Caco-2 (cell line): ENCODE measurements at regions not wholly inside any gene's neighbourhood (a gene's known extent, or its start where the extent isn't known, plus 50 kb on each side); places are given as distances from the start of the nearest gene placed in this dataset.

Experiments
- BruUV-seq: library from RNA; stranded (reverse); fragments of 400-500 nt; replicated peaks from 2 replicates; lab custom pipeline; 2021; lab: Mats Ljungman, UMichigan
- CTCF ChIA-PET: fragments of 300-600 bp; sonication (Branson Sonifier 250); formaldehyde crosslinking; loops from one replicate; lab custom pipeline; 2022; ENCODE audit warnings: antibody characterized with exemption; lab: Charles Lee
- POLR2A ChIA-PET: fragments of 300-600 bp; sonication (Branson Sonifier 250); formaldehyde crosslinking; loops from one replicate; lab custom pipeline; 2022; ENCODE audit warnings: antibody characterized with exemption; lab: Charles Lee
- DNase-seq, 2 experiments: peaks; one replicate each; pipeline versions ENCODE4 v3.0.0 to v3.0.0-alpha.2; 2020 to 2022
- H3K27me3 ChIP-seq: replicated peaks from 2 replicates; pipeline ENCODE4 v1.6.0; 2011; ENCODE audit warnings: low read length; ENCODE audit not compliant: control insufficient read depth, insufficient read depth
- H3K36me3 ChIP-seq: 2 replicates; pipeline ENCODE4 v1.5.1; 2011; ENCODE audit warnings: low read length; ENCODE audit not compliant: control insufficient read depth, insufficient read depth
- H3K4me1 ChIP-seq: fragments of 250-450 bp; sonication (Bioruptor Pico); 2 replicates; pipeline ENCODE4 v1.5.1; 2020; ENCODE audit warnings: mild to moderate bottlenecking
- H3K4me3 ChIP-seq: 2 replicates; pipeline ENCODE4 v1.5.1; 2011; ENCODE audit warnings: low read depth, mild to moderate bottlenecking, control low read depth, low read length
- H3K9me3 ChIP-seq: fragments of 250-450 bp; sonication (Bioruptor Pico); 2 replicates; pipeline ENCODE4 v1.5.1; 2020; ENCODE audit warnings: mild to moderate bottlenecking, moderate library complexity
- H3K27ac Mint-ChIP-seq: one replicate; pipeline ENCODE4 v1.8.0; 2022; ENCODE audit warnings: mixed read lengths; ENCODE audit not compliant: unreplicated experiment
- H3K27me3 Mint-ChIP-seq: one replicate; pipeline ENCODE4 v1.8.0; 2022; ENCODE audit warnings: mixed read lengths; ENCODE audit not compliant: insufficient read depth, unreplicated experiment
- H3K36me3 Mint-ChIP-seq: one replicate; pipeline ENCODE4 v1.8.0; 2022; ENCODE audit warnings: mild to moderate bottlenecking, mixed read lengths; ENCODE audit not compliant: insufficient read depth, unreplicated experiment
- H3K4me1 Mint-ChIP-seq: one replicate; pipeline ENCODE4 v1.8.0; 2022; ENCODE audit warnings: low read depth, mixed read lengths; ENCODE audit not compliant: unreplicated experiment
- H3K4me3 Mint-ChIP-seq: one replicate; pipeline ENCODE4 v1.8.0; 2022; ENCODE audit warnings: mild to moderate bottlenecking, moderate library complexity, mixed read lengths; ENCODE audit not compliant: unreplicated experiment
- H3K9me3 Mint-ChIP-seq: one replicate; pipeline ENCODE4 v1.8.0; 2022; ENCODE audit warnings: mixed read lengths; ENCODE audit not compliant: unreplicated experiment
- intact Hi-C: fragments of 100-400 bp; cut with micrococcal nuclease; formaldehyde crosslinking; loops from one replicate; pipeline ENCODE4 v1.10.0; 2022; ENCODE audit not compliant: unreplicated experiment
- TF ChIP-seq, protein P1 (sequence below), 2 experiments: fragments of 200-600 bp in 1 of 2; IDR thresholded peaks; 1 replicate in 1 of 2; 2 replicates in 1 of 2; pipeline versions ENCODE4 v1.5.1 to v1.8.0; 2011 to 2022; ENCODE audit warnings: antibody characterized with exemption in 1 of 2, control low read depth in 1 of 2, inconsistent platforms in 1 of 2, low read depth in 1 of 2, low read length in 1 of 2, mild to moderate bottlenecking in 1 of 2, moderate library complexity in 1 of 2; ENCODE audit not compliant: insufficient read depth in 1 of 2, severe bottlenecking in 1 of 2, unreplicated experiment in 1 of 2

DNA sequence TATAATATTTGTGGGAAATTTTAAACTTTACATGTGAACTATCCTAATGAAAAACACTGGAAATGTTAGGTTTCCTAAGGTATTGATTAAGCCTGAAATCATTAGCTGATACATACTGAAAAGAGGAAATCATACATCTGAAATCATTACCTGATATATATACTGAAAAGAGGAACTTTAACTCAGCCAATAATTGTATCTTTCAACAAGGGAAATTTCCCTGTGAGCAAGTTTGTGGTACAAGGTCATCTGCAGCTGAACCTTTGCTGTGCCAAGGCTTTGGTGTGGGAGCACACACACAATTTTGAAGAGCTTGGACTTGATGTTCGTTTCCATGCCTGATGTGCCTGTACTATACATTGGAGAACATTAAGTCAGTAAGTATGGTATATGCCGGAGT is 131.9 kb upstream of the USP9X start:
- no peak overlapping the region for H3K27ac Mint-ChIP-seq
- no TSS peak for BruUV-seq
- no peak for DNase-seq
- POLR2A ChIA-PET: no interaction called here
- CTCF ChIA-PET: no interaction called here
- intact Hi-C loops: no loop called here
- H3K4me3 Mint-ChIP-seq: no peak overlapping the region
- Histone ChIP-seq H3K27me3 (no peaks in the 10 kb centered on the region), H3K36me3 (no peaks in the 10 kb centered on the region), H3K4me1 (no peaks in the 10 kb centered on the region), H3K4me3 (no peak overlapping the region), H3K9me3 (no peaks in the 10 kb centered on the region)
- TF ChIP-seq, protein P1, sequence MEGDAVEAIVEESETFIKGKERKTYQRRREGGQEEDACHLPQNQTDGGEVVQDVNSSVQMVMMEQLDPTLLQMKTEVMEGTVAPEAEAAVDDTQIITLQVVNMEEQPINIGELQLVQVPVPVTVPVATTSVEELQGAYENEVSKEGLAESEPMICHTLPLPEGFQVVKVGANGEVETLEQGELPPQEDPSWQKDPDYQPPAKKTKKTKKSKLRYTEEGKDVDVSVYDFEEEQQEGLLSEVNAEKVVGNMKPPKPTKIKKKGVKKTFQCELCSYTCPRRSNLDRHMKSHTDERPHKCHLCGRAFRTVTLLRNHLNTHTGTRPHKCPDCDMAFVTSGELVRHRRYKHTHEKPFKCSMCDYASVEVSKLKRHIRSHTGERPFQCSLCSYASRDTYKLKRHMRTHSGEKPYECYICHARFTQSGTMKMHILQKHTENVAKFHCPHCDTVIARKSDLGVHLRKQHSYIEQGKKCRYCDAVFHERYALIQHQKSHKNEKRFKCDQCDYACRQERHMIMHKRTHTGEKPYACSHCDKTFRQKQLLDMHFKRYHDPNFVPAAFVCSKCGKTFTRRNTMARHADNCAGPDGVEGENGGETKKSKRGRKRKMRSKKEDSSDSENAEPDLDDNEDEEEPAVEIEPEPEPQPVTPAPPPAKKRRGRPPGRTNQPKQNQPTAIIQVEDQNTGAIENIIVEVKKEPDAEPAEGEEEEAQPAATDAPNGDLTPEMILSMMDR (IDR thresholded peaks at IDR 0.05; ENCODE audit: insufficient read depth in 1 of 2, low read depth in 1 of 2, low read length in 1 of 2, severe bottlenecking in 1 of 2, unreplicated experiment in 1 of 2): no peak
- H3K4me1 Mint-ChIP-seq: peaks cover 6% of the 10 kb centered on the region
- H3K27me3 Mint-ChIP-seq: no peaks in the 10 kb centered on the region
- no peaks in the 10 kb centered on the region for H3K36me3 Mint-ChIP-seq
- no peaks in the 10 kb centered on the region for H3K9me3 Mint-ChIP-seq

DNA sequence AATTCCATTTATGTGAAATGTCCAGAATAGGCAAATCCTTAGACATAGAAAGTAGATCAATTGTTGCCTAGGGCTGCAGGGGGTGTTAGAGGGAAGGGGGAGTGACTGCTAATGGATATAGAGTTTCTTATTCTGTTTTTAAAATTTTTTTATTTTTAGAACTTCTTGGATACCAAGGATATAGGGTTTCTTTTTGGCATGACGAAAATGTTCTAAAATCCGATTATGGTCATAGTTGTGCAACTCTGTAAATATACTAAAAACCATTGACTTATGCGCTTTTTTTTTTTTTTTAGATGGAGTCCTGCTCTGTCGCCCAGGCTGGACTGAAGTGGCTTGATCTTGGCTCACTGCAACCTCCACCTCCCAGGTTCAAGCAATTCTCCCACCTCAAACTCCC is 125.2 kb upstream of the USP9X start:
- H3K9me3 Mint-ChIP-seq: no peaks in the 10 kb centered on the region
- H3K4me1 Mint-ChIP-seq: no peaks in the 10 kb centered on the region
- ChIA-PET POLR2A (no interaction called here), CTCF (no interaction called here)
- no peak overlapping the region for H3K4me3 ChIP-seq
- TF ChIP-seq, protein P1 (IDR thresholded peaks at IDR 0.05; ENCODE audit: insufficient read depth in 1 of 2, low read depth in 1 of 2, low read length in 1 of 2, severe bottlenecking in 1 of 2, unreplicated experiment in 1 of 2): no peak
- no peak for DNase-seq
- H3K36me3 ChIP-seq: no peaks in the 10 kb centered on the region
- BruUV-seq: no TSS peak
- H3K4me1 ChIP-seq: no peaks in the 10 kb centered on the region
- H3K27ac Mint-ChIP-seq: no peak overlapping the region
- H3K9me3 ChIP-seq: no peaks in the 10 kb centered on the region
- H3K27me3 ChIP-seq: no peaks in the 10 kb centered on the region
- no peaks in the 10 kb centered on the region for H3K36me3 Mint-ChIP-seq
- H3K4me3 Mint-ChIP-seq: no peak overlapping the region
- no peaks in the 10 kb centered on the region for H3K27me3 Mint-ChIP-seq
- intact Hi-C loops: no loop called here

DNA sequence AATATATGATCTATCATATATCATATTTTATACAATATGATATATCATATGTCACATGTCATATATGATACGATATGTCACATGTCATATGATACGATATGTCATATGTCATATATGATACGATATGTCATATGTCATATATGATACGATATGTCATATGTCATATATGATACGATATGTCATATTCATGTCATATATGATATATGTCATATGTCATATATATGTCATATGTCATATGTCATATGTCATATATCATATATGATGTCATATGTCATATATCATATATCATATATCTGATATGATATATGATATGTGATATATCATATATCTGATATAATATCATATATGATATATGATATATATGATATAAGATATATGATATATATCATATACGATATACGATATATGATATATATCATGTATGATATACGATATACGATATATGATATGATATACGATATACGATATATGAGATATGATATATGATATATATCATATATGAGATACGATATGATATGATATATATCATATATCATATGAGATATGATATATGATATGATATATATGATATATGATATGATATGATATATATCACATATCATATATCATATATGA is 122.3 kb upstream of the USP9X start:
- no peaks in the 10 kb centered on the region for H3K4me1 Mint-ChIP-seq

More for the DNA sequence above, 122.3 kb upstream of the USP9X start:
- no TSS peak for BruUV-seq
- Histone ChIP-seq H3K4me1 (no peaks in the 10 kb centered on the region), H3K36me3 (no peaks in the 10 kb centered on the region), H3K4me3 (no peak overlapping the region), H3K9me3 (no peaks in the 10 kb centered on the region), H3K27me3 (no peaks in the 10 kb centered on the region)
- no peak for DNase-seq
- H3K36me3 Mint-ChIP-seq: peaks cover 5% of the 10 kb centered on the region
- TF ChIP-seq, protein P1 (IDR thresholded peaks at IDR 0.05; ENCODE audit: insufficient read depth in 1 of 2, low read depth in 1 of 2, low read length in 1 of 2, severe bottlenecking in 1 of 2, unreplicated experiment in 1 of 2): no peak
- H3K27me3 Mint-ChIP-seq: no peaks in the 10 kb centered on the region
- no peaks in the 10 kb centered on the region for H3K9me3 Mint-ChIP-seq
- CTCF ChIA-PET: no interaction called here
- intact Hi-C loops: no loop called here
- H3K27ac Mint-ChIP-seq: no peak overlapping the region
- POLR2A ChIA-PET: no interaction called here
- no peak overlapping the region for H3K4me3 Mint-ChIP-seq
